ENCODE measurements at regions not wholly inside any gene's neighbourhood (a gene's known extent, or its start where the extent isn't known, plus 50 kb on each side); places are given as distances from the start of the nearest gene placed in this dataset.

GRCh38 chr12:88707800-88708199 is 127.5 kb upstream of the KITLG start:
- Histone ChIP-seq H3K9ac (no peak overlapping the region), H3K27me3 (ENCODE audit: control insufficient read depth, insufficient read depth, low read length) (no peaks in the 10 kb centered on the region), H3K4me1 (no peaks in the 10 kb centered on the region), H3K36me3 (ENCODE audit: control insufficient read depth, insufficient read depth, low read length) (no peaks in the 10 kb centered on the region), H3K27ac (no peak overlapping the region), H3K4me3 (ENCODE audit: low read depth, low read length) (no peak overlapping the region), H2AFZ (no peak overlapping the region), H3K4me2 (ENCODE audit: low read length) (no peak overlapping the region), H3K9me3 (ENCODE audit: control insufficient read depth, low read length) (no peaks in the 10 kb centered on the region), H3K79me2 (no peaks in the 10 kb centered on the region)
- TF ChIP-seq, protein P1, sequence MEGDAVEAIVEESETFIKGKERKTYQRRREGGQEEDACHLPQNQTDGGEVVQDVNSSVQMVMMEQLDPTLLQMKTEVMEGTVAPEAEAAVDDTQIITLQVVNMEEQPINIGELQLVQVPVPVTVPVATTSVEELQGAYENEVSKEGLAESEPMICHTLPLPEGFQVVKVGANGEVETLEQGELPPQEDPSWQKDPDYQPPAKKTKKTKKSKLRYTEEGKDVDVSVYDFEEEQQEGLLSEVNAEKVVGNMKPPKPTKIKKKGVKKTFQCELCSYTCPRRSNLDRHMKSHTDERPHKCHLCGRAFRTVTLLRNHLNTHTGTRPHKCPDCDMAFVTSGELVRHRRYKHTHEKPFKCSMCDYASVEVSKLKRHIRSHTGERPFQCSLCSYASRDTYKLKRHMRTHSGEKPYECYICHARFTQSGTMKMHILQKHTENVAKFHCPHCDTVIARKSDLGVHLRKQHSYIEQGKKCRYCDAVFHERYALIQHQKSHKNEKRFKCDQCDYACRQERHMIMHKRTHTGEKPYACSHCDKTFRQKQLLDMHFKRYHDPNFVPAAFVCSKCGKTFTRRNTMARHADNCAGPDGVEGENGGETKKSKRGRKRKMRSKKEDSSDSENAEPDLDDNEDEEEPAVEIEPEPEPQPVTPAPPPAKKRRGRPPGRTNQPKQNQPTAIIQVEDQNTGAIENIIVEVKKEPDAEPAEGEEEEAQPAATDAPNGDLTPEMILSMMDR (IDR thresholded peaks at IDR 0.05), result no peak

GRCh38 chr12:88706286-88706685 is 126.0 kb upstream of the KITLG start:
- Histone ChIP-seq H3K27me3 (ENCODE audit: control insufficient read depth, insufficient read depth, low read length) (no peaks in the 10 kb centered on the region), H3K9me3 (ENCODE audit: control insufficient read depth, low read length) (no peaks in the 10 kb centered on the region)
- TF ChIP-seq, protein P1 (IDR thresholded peaks at IDR 0.05), result no peak

GRCh38 chr12:88703790-88704189 is 123.5 kb upstream of the KITLG start:
- H3K4me3 ChIP-seq (ENCODE audit: low read depth, low read length), result no peak overlapping the region
- H3K4me1 ChIP-seq, result no peaks in the 10 kb centered on the region
- no peaks in the 10 kb centered on the region for H3K27me3 ChIP-seq (ENCODE audit: control insufficient read depth, insufficient read depth, low read length)
- H2AFZ ChIP-seq, result no peak overlapping the region
- TF ChIP-seq, protein P1 (IDR thresholded peaks at IDR 0.05), result no peak
- H3K9ac ChIP-seq, result no peak overlapping the region
- H3K79me2 ChIP-seq, result no peaks in the 10 kb centered on the region
- H3K27ac ChIP-seq, result no peak overlapping the region
- no peak overlapping the region for H3K4me2 ChIP-seq (ENCODE audit: low read length)
- H3K9me3 ChIP-seq (ENCODE audit: control insufficient read depth, low read length), result no peaks in the 10 kb centered on the region
- H3K36me3 ChIP-seq (ENCODE audit: control insufficient read depth, insufficient read depth, low read length), result no peaks in the 10 kb centered on the region

More at GRCh38 chr12:88706286-88706685, 126.0 kb upstream of the KITLG start:
- no peak overlapping the region for H3K27ac ChIP-seq
- no peak overlapping the region for H3K4me3 ChIP-seq (ENCODE audit: low read depth, low read length)
- H3K79me2 ChIP-seq, result no peaks in the 10 kb centered on the region
- H3K4me1 ChIP-seq, result no peaks in the 10 kb centered on the region
- no peak overlapping the region for H2AFZ ChIP-seq
- no peaks in the 10 kb centered on the region for H3K36me3 ChIP-seq (ENCODE audit: control insufficient read depth, insufficient read depth, low read length)
- H3K4me2 ChIP-seq (ENCODE audit: low read length), result no peak overlapping the region
- H3K9ac ChIP-seq, result no peak overlapping the region

GRCh38 chr12:88698471-88698870 is 118.2 kb upstream of the KITLG start:
- Histone ChIP-seq H2AFZ (no peak overlapping the region), H3K4me3 (ENCODE audit: low read depth, low read length) (no peak overlapping the region), H3K4me2 (ENCODE audit: low read length) (no peak overlapping the region), H3K9me3 (ENCODE audit: control insufficient read depth, low read length) (no peaks in the 10 kb centered on the region), H3K27me3 (ENCODE audit: control insufficient read depth, insufficient read depth, low read length) (no peaks in the 10 kb centered on the region), H3K27ac (no peak overlapping the region), H3K36me3 (ENCODE audit: control insufficient read depth, insufficient read depth, low read length) (no peaks in the 10 kb centered on the region), H3K4me1 (no peaks in the 10 kb centered on the region), H3K79me2 (no peaks in the 10 kb centered on the region), H3K9ac (no peak overlapping the region)
- TF ChIP-seq, protein P1 (IDR thresholded peaks at IDR 0.05), result no peak

GRCh38 chr12:88693837-88694445 is 113.7 kb upstream of the KITLG start:
- H3K4me2 ChIP-seq (ENCODE audit: low read length), result no peak overlapping the region
- H3K79me2 ChIP-seq, result no peaks in the 10 kb centered on the region
- TF ChIP-seq, protein P1 (IDR thresholded peaks at IDR 0.05), result no peak
- H3K9ac ChIP-seq, result no peak overlapping the region
- no peaks in the 10 kb centered on the region for H3K36me3 ChIP-seq (ENCODE audit: control insufficient read depth, insufficient read depth, low read length)
- no peak overlapping the region for H2AFZ ChIP-seq
- no peaks in the 10 kb centered on the region for H3K27me3 ChIP-seq (ENCODE audit: control insufficient read depth, insufficient read depth, low read length)
- no peaks in the 10 kb centered on the region for H3K4me1 ChIP-seq
- H3K4me3 ChIP-seq (ENCODE audit: low read depth, low read length), result no peak overlapping the region
- no peaks in the 10 kb centered on the region for H3K9me3 ChIP-seq (ENCODE audit: control insufficient read depth, low read length)
- no peak overlapping the region for H3K27ac ChIP-seq
